ENCODE measurements at regions not wholly inside any gene's neighbourhood (a gene's known extent, or its start where the extent isn't known, plus 50 kb on each side); places are given as distances from the start of the nearest gene placed in this dataset.
"Not testable (repeated sequence)": the region's sequence is repeated elsewhere in the genome, so short reads cannot be mapped to it uniquely, and the experiment has no call there.

- Histone ChIP-seq H3K4me1 (ENCODE audit: insufficient read depth, low read length) (no peaks in the 10 kb centered on the region), H2AFZ (ENCODE audit: low read depth, low read length) (no peak overlapping the region), H4K20me1 (ENCODE audit: insufficient read depth, low read length) (no peaks in the 10 kb centered on the region), H3K4me3 (ENCODE audit: insufficient read depth, low read depth, low read length) (no peak overlapping the region), H3K9me3 (ENCODE audit: insufficient read depth, low read depth, low read length) (no peaks in the 10 kb centered on the region), H3K79me2 (ENCODE audit: insufficient read depth, low read length) (no peaks in the 10 kb centered on the region), H3K27me3 (ENCODE audit: insufficient read depth, low read length) (no peaks in the 10 kb centered on the region), H3K27ac (ENCODE audit: low read depth, low read length) (no peak overlapping the region), H3K4me2 (ENCODE audit: low read length) (no peak overlapping the region), H3K9ac (ENCODE audit: low read length) (no peak overlapping the region), H3K36me3 (ENCODE audit: insufficient read depth, low read length) (no peaks in the 10 kb centered on the region)
- TF ChIP-seq EZH2 (IDR thresholded peaks at IDR 0.05; ENCODE audit: insufficient read depth, low read length): no peak
- no peak for TF ChIP-seq CTCF (IDR thresholded peaks at IDR 0.05; ENCODE audit: insufficient read depth, low read depth, low read length)
- FAIRE-seq (no peak), DNase-seq (ENCODE audit: low read depth) (no peak)
- peaks cover 2% of the 10 kb centered on the region for H3K27me3 Mint-ChIP-seq (ENCODE audit: low read depth, unreplicated experiment)
- H3K36me3 Mint-ChIP-seq (ENCODE audit: low read depth, unreplicated experiment): no peaks in the 10 kb centered on the region
- H3K4me1 Mint-ChIP-seq (ENCODE audit: low read depth, unreplicated experiment): no peaks in the 10 kb centered on the region
- no peak overlapping the region for H3K4me3 Mint-ChIP-seq (ENCODE audit: unreplicated experiment)
- H3K9me3 Mint-ChIP-seq (ENCODE audit: unreplicated experiment): no peaks in the 10 kb centered on the region
- H3K27ac Mint-ChIP-seq (ENCODE audit: unreplicated experiment): no peak overlapping the region
Observed at GRCh38 chr16:16934660-16935059, 536.1 kb downstream of the XYLT1 start.

DNA sequence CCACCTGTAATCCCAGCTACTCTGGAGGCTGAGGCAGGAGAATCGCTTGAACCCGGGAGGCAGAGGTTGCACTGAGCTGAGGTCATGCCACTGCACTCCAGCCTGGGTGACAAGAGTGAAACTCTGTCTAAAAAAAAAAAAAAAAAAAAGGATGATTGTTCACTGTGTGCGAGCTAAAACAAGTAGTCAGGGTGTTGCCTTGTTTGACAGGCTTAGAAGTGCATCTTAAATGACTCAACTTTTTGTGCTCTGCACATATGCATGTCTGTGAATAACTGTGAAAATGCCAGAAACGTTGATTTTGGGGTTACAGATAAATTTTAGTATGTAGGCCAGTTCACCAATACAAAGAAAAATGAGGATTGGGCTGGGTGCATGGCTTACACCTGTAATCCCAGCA, 534.9 kb downstream of the XYLT1 start:
- H3K27me3 ChIP-seq (ENCODE audit: insufficient read depth, low read length); H3K36me3 Mint-ChIP-seq (ENCODE audit: low read depth, unreplicated experiment); H3K9me3 Mint-ChIP-seq (ENCODE audit: unreplicated experiment); H3K79me2 ChIP-seq (ENCODE audit: insufficient read depth, low read length); H4K20me1 ChIP-seq (ENCODE audit: insufficient read depth, low read length); H3K9ac ChIP-seq (ENCODE audit: low read length); H3K4me1 ChIP-seq (ENCODE audit: insufficient read depth, low read length); H3K9me3 ChIP-seq (ENCODE audit: insufficient read depth, low read depth, low read length); H3K27ac ChIP-seq (ENCODE audit: low read depth, low read length); FAIRE-seq; H3K27ac Mint-ChIP-seq (ENCODE audit: unreplicated experiment); H3K36me3 ChIP-seq (ENCODE audit: insufficient read depth, low read length); H3K4me3 Mint-ChIP-seq (ENCODE audit: unreplicated experiment); H2AFZ ChIP-seq (ENCODE audit: low read depth, low read length); H3K4me3 ChIP-seq (ENCODE audit: insufficient read depth, low read depth, low read length); DNase-seq (ENCODE audit: low read depth); H3K27me3 Mint-ChIP-seq (ENCODE audit: low read depth, unreplicated experiment); H3K4me2 ChIP-seq (ENCODE audit: low read length); H3K4me1 Mint-ChIP-seq (ENCODE audit: low read depth, unreplicated experiment): not testable (repeated sequence)

GRCh38 chr16:16937576-16937975, 533.2 kb downstream of the XYLT1 start:
- H3K4me1 ChIP-seq (ENCODE audit: insufficient read depth, low read length): no peaks in the 10 kb centered on the region
- Mint-ChIP-seq H3K36me3 (ENCODE audit: low read depth, unreplicated experiment) (no peaks in the 10 kb centered on the region), H3K4me1 (ENCODE audit: low read depth, unreplicated experiment) (no peaks in the 10 kb centered on the region), H3K4me3 (ENCODE audit: unreplicated experiment) (no peak overlapping the region), H3K27me3 (ENCODE audit: low read depth, unreplicated experiment) (no peaks in the 10 kb centered on the region), H3K9me3 (ENCODE audit: unreplicated experiment) (no peaks in the 10 kb centered on the region), H3K27ac (ENCODE audit: unreplicated experiment) (no peak overlapping the region)
- no peak overlapping the region for H3K9ac ChIP-seq (ENCODE audit: low read length)
- H2AFZ ChIP-seq (ENCODE audit: low read depth, low read length): no peak overlapping the region
- H3K27ac ChIP-seq (ENCODE audit: low read depth, low read length): no peak overlapping the region
- TF ChIP-seq EZH2 (IDR thresholded peaks at IDR 0.05; ENCODE audit: insufficient read depth, low read length) (no peak), CTCF (IDR thresholded peaks at IDR 0.05; ENCODE audit: insufficient read depth, low read depth, low read length) (no peak)
- no peaks in the 10 kb centered on the region for H3K79me2 ChIP-seq (ENCODE audit: insufficient read depth, low read length)
- H3K4me3 ChIP-seq (ENCODE audit: insufficient read depth, low read depth, low read length): no peak overlapping the region
- H3K27me3 ChIP-seq (ENCODE audit: insufficient read depth, low read length): no peaks in the 10 kb centered on the region
- FAIRE-seq (no peak), DNase-seq (ENCODE audit: low read depth) (no peak)
- H3K9me3 ChIP-seq (ENCODE audit: insufficient read depth, low read depth, low read length): no peaks in the 10 kb centered on the region
- H3K36me3 ChIP-seq (ENCODE audit: insufficient read depth, low read length): no peaks in the 10 kb centered on the region
- no peak overlapping the region for H3K4me2 ChIP-seq (ENCODE audit: low read length)
- H4K20me1 ChIP-seq (ENCODE audit: insufficient read depth, low read length): no peaks in the 10 kb centered on the region

Data from astrocyte (in vitro differentiated cells and primary cell).